ENCODE measurements at regions not wholly inside any gene's neighbourhood (a gene's known extent, or its start where the extent isn't known, plus 50 kb on each side); places are given as distances from the start of the nearest gene placed in this dataset.
A peak's percentile ranks its signal among the peaks of the same experiment; 100 is the strongest.

- no peak overlapping the region for H3K27ac Mint-ChIP-seq
- H3K4me1 Mint-ChIP-seq: peaks cover 5% of the 10 kb centered on the region
- H3K9me3 Mint-ChIP-seq: no peaks in the 10 kb centered on the region
- no peak for DNase-seq
- H3K27me3 Mint-ChIP-seq: peaks cover 25% of the 10 kb centered on the region
- POLR2A ChIA-PET: no interaction called here
- CTCF ChIA-PET: no interaction called here
- no peaks in the 10 kb centered on the region for H3K36me3 Mint-ChIP-seq (ENCODE audit: low read depth)
- no peak overlapping the region for H3K4me3 Mint-ChIP-seq
These were observed 107.0 kb downstream of the ZIC5 start for GRCh38 chr13:99864627-99864990.

- Mint-ChIP-seq H3K27me3 (peaks cover 29% of the 10 kb centered on the region), H3K4me1 (peaks cover 11% of the 10 kb centered on the region), H3K4me3 (no peak overlapping the region), H3K9me3 (no peaks in the 10 kb centered on the region), H3K36me3 (ENCODE audit: low read depth) (no peaks in the 10 kb centered on the region), H3K27ac (no peak overlapping the region)
- ChIA-PET POLR2A (no interaction called here), CTCF (no interaction called here)
- no peak for DNase-seq
These were observed 107.6 kb downstream of the ZIC5 start for GRCh38 chr13:99863789-99864626.

- H3K4me1 Mint-ChIP-seq: peaks cover 16% of the 10 kb centered on the region
These were observed 109.3 kb downstream of the ZIC5 start for GRCh38 chr13:99862244-99862643.

GRCh38 chr13:99861771-99862170, 109.8 kb downstream of the ZIC5 start:
- CTCF ChIA-PET: no interaction called here
- H3K27me3 Mint-ChIP-seq: peaks cover 42% of the 10 kb centered on the region
- no peaks in the 10 kb centered on the region for H3K36me3 Mint-ChIP-seq (ENCODE audit: low read depth)

More at GRCh38 chr13:99862244-99862643, 109.3 kb downstream of the ZIC5 start:
- no peak for DNase-seq
- POLR2A ChIA-PET: no interaction called here
- H3K9me3 Mint-ChIP-seq: no peaks in the 10 kb centered on the region
- peaks cover 42% of the 10 kb centered on the region for H3K27me3 Mint-ChIP-seq
- H3K4me3 Mint-ChIP-seq: no peak overlapping the region
- no peaks in the 10 kb centered on the region for H3K36me3 Mint-ChIP-seq (ENCODE audit: low read depth)
- H3K27ac Mint-ChIP-seq: no peak overlapping the region
- CTCF ChIA-PET: no interaction called here

GRCh38 chr13:99860745-99861144, 110.8 kb downstream of the ZIC5 start:
- Mint-ChIP-seq H3K9me3 (no peaks in the 10 kb centered on the region), H3K27ac (no peak overlapping the region), H3K4me1 (peaks cover 16% of the 10 kb centered on the region), H3K36me3 (ENCODE audit: low read depth) (no peaks in the 10 kb centered on the region), H3K27me3 (peaks cover 44% of the 10 kb centered on the region), H3K4me3 (no peak overlapping the region)
- DNase-seq: no peak
- ChIA-PET POLR2A (no interaction called here), CTCF (no interaction called here)

More at GRCh38 chr13:99861771-99862170, 109.8 kb downstream of the ZIC5 start:
- Mint-ChIP-seq H3K27ac (no peak overlapping the region), H3K9me3 (no peaks in the 10 kb centered on the region), H3K4me1 (peaks cover 16% of the 10 kb centered on the region), H3K4me3 (no peak overlapping the region)
- no peak for DNase-seq
- POLR2A ChIA-PET: no interaction called here

GRCh38 chr13:99859178-99860177, 112.1 kb downstream of the ZIC5 start:
- no peak overlapping the region for H3K27ac Mint-ChIP-seq
- H3K27me3 Mint-ChIP-seq: peaks cover 48% of the 10 kb centered on the region
- ChIA-PET POLR2A (no interaction called here), CTCF (no interaction called here)
- DNase-seq: peak; percentile 63
- no peak overlapping the region for H3K4me3 Mint-ChIP-seq
- peaks cover 16% of the 10 kb centered on the region for H3K4me1 Mint-ChIP-seq
- no peaks in the 10 kb centered on the region for H3K9me3 Mint-ChIP-seq
- H3K36me3 Mint-ChIP-seq (ENCODE audit: low read depth): no peaks in the 10 kb centered on the region

- Mint-ChIP-seq H3K9me3 (no peaks in the 10 kb centered on the region), H3K36me3 (ENCODE audit: low read depth) (no peaks in the 10 kb centered on the region), H3K4me3 (no peak overlapping the region), H3K27ac (no peak overlapping the region), H3K4me1 (peaks cover 16% of the 10 kb centered on the region), H3K27me3 (peaks cover 48% of the 10 kb centered on the region)
- ChIA-PET POLR2A (no interaction called here), CTCF (no interaction called here)
- no peak for DNase-seq
These were observed 113.8 kb downstream of the ZIC5 start for GRCh38 chr13:99857738-99858137.

GRCh38 chr13:99855526-99856420, 115.8 kb downstream of the ZIC5 start:
- peaks cover 16% of the 10 kb centered on the region for H3K4me1 Mint-ChIP-seq
- POLR2A ChIA-PET: no interaction called here
- no peak overlapping the region for H3K27ac Mint-ChIP-seq
- DNase-seq: no peak
- H3K36me3 Mint-ChIP-seq (ENCODE audit: low read depth): no peaks in the 10 kb centered on the region
- peaks cover 38% of the 10 kb centered on the region for H3K27me3 Mint-ChIP-seq
- H3K4me3 Mint-ChIP-seq: no peak overlapping the region
- H3K9me3 Mint-ChIP-seq: no peaks in the 10 kb centered on the region
- CTCF ChIA-PET: interaction anchor here (1.4 to 1.5 kb wide), 2 partner anchors 42 to 200 kb away, joined by 3 read pairs; no protein-coding TSS in a partner anchor

GRCh38 chr13:99854366-99854765, 117.2 kb downstream of the ZIC5 start:
- no peak for DNase-seq
- POLR2A ChIA-PET: no interaction called here
- peaks cover 33% of the 10 kb centered on the region for H3K27me3 Mint-ChIP-seq
- H3K36me3 Mint-ChIP-seq (ENCODE audit: low read depth): no peaks in the 10 kb centered on the region
- CTCF ChIA-PET: no interaction called here
- no peaks in the 10 kb centered on the region for H3K9me3 Mint-ChIP-seq
- H3K27ac Mint-ChIP-seq: no peak overlapping the region
- H3K4me1 Mint-ChIP-seq: peaks cover 9% of the 10 kb centered on the region
- H3K4me3 Mint-ChIP-seq: no peak overlapping the region

- no peaks in the 10 kb centered on the region for H3K9me3 Mint-ChIP-seq
- H3K4me3 Mint-ChIP-seq: no peak overlapping the region
- H3K27me3 Mint-ChIP-seq: peaks cover 7% of the 10 kb centered on the region
- ChIA-PET POLR2A (no interaction called here), CTCF (no interaction called here)
- H3K27ac Mint-ChIP-seq: no peak overlapping the region
- no peaks in the 10 kb centered on the region for H3K36me3 Mint-ChIP-seq (ENCODE audit: low read depth)
- no peak for DNase-seq
- H3K4me1 Mint-ChIP-seq: no peaks in the 10 kb centered on the region
These were observed 124.2 kb downstream of the ZIC5 start for GRCh38 chr13:99847318-99847750.

- Mint-ChIP-seq H3K27ac (no peak overlapping the region), H3K27me3 (peaks cover 5% of the 10 kb centered on the region), H3K4me3 (no peak overlapping the region), H3K36me3 (ENCODE audit: low read depth) (no peaks in the 10 kb centered on the region), H3K4me1 (no peaks in the 10 kb centered on the region), H3K9me3 (no peaks in the 10 kb centered on the region)
- ChIA-PET POLR2A (no interaction called here), CTCF (no interaction called here)
- DNase-seq: no peak
These were observed 126.2 kb downstream of the ZIC5 start for GRCh38 chr13:99845161-99845874.

GRCh38 chr13:99844421-99844820, 127.1 kb downstream of the ZIC5 start:
- DNase-seq: no peak
- Mint-ChIP-seq H3K9me3 (no peaks in the 10 kb centered on the region), H3K27me3 (peaks cover 4% of the 10 kb centered on the region), H3K36me3 (ENCODE audit: low read depth) (no peaks in the 10 kb centered on the region), H3K27ac (no peak overlapping the region), H3K4me1 (no peaks in the 10 kb centered on the region), H3K4me3 (no peak overlapping the region)
- POLR2A ChIA-PET: no interaction called here
- CTCF ChIA-PET: no interaction called here

Measured in activated CD4-positive, alpha-beta memory T cell treated with anti-CD3 and anti-CD28 coated beads, Interleukin-2, amount 10 ng/mL, durations not matched to agents 7 days and 5 days (primary cell).